Heart right ventricle (tissue), 16 donors: ENCODE measurements at regions not wholly inside any gene's neighbourhood (a gene's known extent, or its start where the extent isn't known, plus 50 kb on each side); places are given as distances from the start of the nearest gene placed in this dataset.
"Not testable (repeated sequence)": the region's sequence is repeated elsewhere in the genome, so short reads cannot be mapped to it uniquely, and the experiment has no call there.

Experiments used
- ATAC-seq, 8 donors: fragments of 200-7000 bp; cut with Tn5 transposase; one replicate each; pipeline ENCODE4 v1.9.1; 2020; ENCODE audit warnings: mild to moderate bottlenecking in 8 of 8, moderate library complexity in 8 of 8, moderate number of reproducible peaks in 1 of 8
- DNase-seq, 2 donors: peaks; one replicate each; pipeline ENCODE4 v3.0.0-alpha.2; 2020
- H3K27ac ChIP-seq, 10 donors: fragments of 200-600 bp; sonication (generic) in 2 of 10; one replicate each; pipeline versions ENCODE4 v1.5.0 to v1.8.0; 2020 to 2022; ENCODE audit warnings: mild to moderate bottlenecking in 3 of 10
- H3K27me3 ChIP-seq, 7 donors: fragments of 200-600 bp; one replicate each; pipeline ENCODE4 v1.8.0; 2021 to 2022; ENCODE audit warnings: mild to moderate bottlenecking in 2 of 7
- H3K36me3 ChIP-seq, 9 donors: fragments of 200-600 bp; sonication (generic) in 1 of 9; one replicate each; pipeline versions ENCODE4 v1.5.0 to v1.8.0; 2020 to 2022; ENCODE audit warnings: mild to moderate bottlenecking in 2 of 9
- H3K4me1 ChIP-seq, 9 donors: fragments of 200-600 bp; sonication (generic) in 1 of 9; one replicate each; pipeline versions ENCODE4 v1.5.0 to v1.8.0; 2020 to 2022; ENCODE audit warnings: mild to moderate bottlenecking in 4 of 9
- H3K4me3 ChIP-seq, 10 donors: fragments of 200-600 bp; sonication (generic) in 2 of 10; one replicate each; pipeline versions ENCODE4 v1.5.0 to v1.8.0; 2020 to 2022; ENCODE audit warnings: mild to moderate bottlenecking in 7 of 10, moderate library complexity in 2 of 10
- H3K9me3 ChIP-seq, 11 donors: fragments of 200-600 bp in 10 of 11; sonication (generic) in 2 of 11; one replicate each; pipeline versions ENCODE4 v1.5.0 to v1.8.0; 2013 to 2022; ENCODE audit warnings: mild to moderate bottlenecking in 2 of 11, control low read depth in 1 of 11, moderate library complexity in 1 of 11
- CTCF ChIP-seq, 9 donors: fragments of 200-600 bp; sonication (generic) in 2 of 9; IDR thresholded peaks; one replicate each; pipeline versions ENCODE4 v1.5.0 to v1.8.0; 2021 to 2022; ENCODE audit warnings: antibody characterized with exemption in 9 of 9, mild to moderate bottlenecking in 5 of 9, moderate library complexity in 1 of 9
- WGBS, 2 donors: extraction: QIAGEN DNeasy Blood & Tissue Kit; methylation state at CpG; one replicate each; pipeline ENCODE4 v1.1.7; 2013; ENCODE audit warnings: inconsistent platforms in 1 of 2; 5-methylcytosine and 5-hydroxymethylcytosine counted together
- intact Hi-C, 10 donors: fragments of 100-400 bp; cut with DNase I; formaldehyde crosslinking; loops; one replicate each; pipeline versions ENCODE4 v1.11.1 to v1.14.2; 2022
- donor health status: Arrhythmogenic right ventricular cardiomyopathy.
- donor health status: ischemic (EF 13 %, LVEDD 7.1; RV severe dilation, severe dysfunction).
- donor health status: healthy with polysubstance abuse.
- donor health status: DM: no; HTN: yes; CAD: no.
- donor health status: DM: no; HTN: no; CAD: no.
- donor health status: ischemic (EF 25% LVEDD 6.9; RV normal size, moderate dysfunction).
- donor health status: ischemic (EF 25% LVEDD 5.7; RV mildly dilated, moderate dysfunction).
- donor health status: healthy.
- donor health status: DM: yes; HTN: yes; CAD: no.
- donor health status: Ischemic cardiomyopathy.
- donor health status: ischemic (EF 35%, LVEDD 5.7; RV mildly dilated, moderate dysfunction).
- donor health status: nonischemic (EF 11% LVEDD 7.7; RV severe dilation, severe dysfunction).
- donor health status: DM: yes; HTN: yes; CAD: no.
- donor health status: PGD.
- donor health status: ischemic (EF 29% LVEDD 5.4; RV normal size, mild dysfunction).
- donor health status: nonischemic (EF 23%, LVEDD 6.1; RV moderate dilation, normal function).

- WGBS, 2 donors: 44 to 55% methylated on average over 6 of the region's 6 CpGs
- DNase-seq: no peak
- Histone ChIP-seq H3K36me3 (no peaks in the 10 kb centered on the region), H3K9me3 (peaks cover 0 to 64% (median 0%) of the 10 kb centered on the region in 11 donors), H3K4me3 (no peak overlapping the region), H3K4me1 (peaks cover 0 to 5% (median 0%) of the 10 kb centered on the region in 9 donors), H3K27ac (no peak overlapping the region), H3K27me3 (peaks cover 0 to 3% (median 0%) of the 10 kb centered on the region in 7 donors)
- ATAC-seq: peak in 1 of 8 donors; percentile 9
- no peak for TF ChIP-seq CTCF (IDR thresholded peaks at IDR 0.05)
- intact Hi-C loops: loop anchor here in 1 of 10 donors (10.0 kb wide), 1 partner anchor 70 kb away; no protein-coding TSS in a partner anchor
Observed at GRCh38 chr16:35794896-35795295, 2335.5 kb downstream of the TP53TG3F start.

GRCh38 chr16:35795361-35796029, 2336.1 kb downstream of the TP53TG3F start:
- WGBS, 2 donors: 62 to 63% methylated on average over 33 of the region's 33 CpGs
- Histone ChIP-seq H3K27me3 (peaks cover 0 to 3% (median 0%) of the 10 kb centered on the region in 7 donors), H3K36me3 (no peaks in the 10 kb centered on the region), H3K4me1 (peaks cover 0 to 5% (median 0%) of the 10 kb centered on the region in 9 donors), H3K27ac (no peak overlapping the region), H3K4me3 (peak overlapping the region in 2 of 10 donors; percentile 3 to 32), H3K9me3 (peaks cover 0 to 69% (median 0%) of the 10 kb centered on the region in 11 donors)
- DNase-seq (peak in 1 of 2 donors; percentile 15), ATAC-seq (peak in 4 of 8 donors; percentile 12 to 61 (median 34))
- TF ChIP-seq CTCF (IDR thresholded peaks at IDR 0.05): no peak
- intact Hi-C loops: loop anchor here in 1 of 10 donors (10.0 kb wide), 1 partner anchor 71 kb away; no protein-coding TSS in a partner anchor

- H3K27ac ChIP-seq: no peak overlapping the region
- no peak for DNase-seq
- H3K9me3 ChIP-seq: peaks cover 0 to 73% (median 0%) of the 10 kb centered on the region in 11 donors
- H3K27me3 ChIP-seq: peaks cover 0 to 3% (median 0%) of the 10 kb centered on the region in 7 donors
- ATAC-seq: no peak
- intact Hi-C loops: loop anchor here in 1 of 10 donors (10.0 kb wide), 1 partner anchor 73 kb away; no protein-coding TSS in a partner anchor
- TF ChIP-seq CTCF (IDR thresholded peaks at IDR 0.05): no peak
- 62 to 67% methylated on average over 3 of the region's 3 CpGs for WGBS, 2 donors
- no peak overlapping the region for H3K4me3 ChIP-seq
- no peaks in the 10 kb centered on the region for H3K36me3 ChIP-seq
- H3K4me1 ChIP-seq: peaks cover 0 to 5% (median 0%) of the 10 kb centered on the region in 9 donors
Observed at GRCh38 chr16:35797811-35798210, 2338.4 kb downstream of the TP53TG3F start.

- H3K27ac ChIP-seq: no peak overlapping the region
- no peaks in the 10 kb centered on the region for H3K36me3 ChIP-seq
- no peak for TF ChIP-seq CTCF (IDR thresholded peaks at IDR 0.05)
- H3K9me3 ChIP-seq: peaks cover 0 to 65% (median 0%) of the 10 kb centered on the region in 11 donors
- DNase-seq (peak; percentile 71 to 77), ATAC-seq (peak; percentile 78 to 96 (median 90))
- intact Hi-C loops: loop anchor here in 1 of 10 donors (10.0 kb wide), 1 partner anchor 74 kb away; no protein-coding TSS in a partner anchor
- H3K27me3 ChIP-seq: peaks cover 0 to 3% (median 0%) of the 10 kb centered on the region in 7 donors
- H3K4me1 ChIP-seq: peaks cover 0 to 5% (median 0%) of the 10 kb centered on the region in 9 donors
- 47 to 57% methylated on average over 11 of the region's 11 CpGs for WGBS, 2 donors
- no peak overlapping the region for H3K4me3 ChIP-seq
Observed at GRCh38 chr16:35798885-35799426, 2339.5 kb downstream of the TP53TG3F start.

- not testable (repeated sequence) for ATAC-seq, H3K4me1 ChIP-seq, H3K27me3 ChIP-seq, DNase-seq, H3K36me3 ChIP-seq, H3K27ac ChIP-seq, H3K4me3 ChIP-seq
- H3K9me3 ChIP-seq: peaks cover 0 to 52% (median 0%) of the 10 kb centered on the region in 11 donors
- intact Hi-C loops: loop anchor here in 1 of 10 donors (10.0 kb wide), 1 partner anchor 60 kb away; no protein-coding TSS in a partner anchor
Observed at GRCh38 chr16:35804465-35804864, 2345.1 kb downstream of the TP53TG3F start.
